SH-SY5Y (cell line): ENCODE measurements at regions not wholly inside any gene's neighbourhood (a gene's known extent, or its start where the extent isn't known, plus 50 kb on each side); places are given as distances from the start of the nearest gene placed in this dataset.

Source experiments
- GATA2 ChIP-seq: IDR thresholded peaks from 2 replicates; pipeline ENCODE4 v1.6.1; 2011; ENCODE audit warnings: mild to moderate bottlenecking, low read depth, low read length
- GATA3 ChIP-seq: IDR thresholded peaks from 2 replicates; pipeline ENCODE4 v1.6.1; 2011; ENCODE audit warnings: low read depth, mild to moderate bottlenecking, low read length, moderate library complexity

DNA sequence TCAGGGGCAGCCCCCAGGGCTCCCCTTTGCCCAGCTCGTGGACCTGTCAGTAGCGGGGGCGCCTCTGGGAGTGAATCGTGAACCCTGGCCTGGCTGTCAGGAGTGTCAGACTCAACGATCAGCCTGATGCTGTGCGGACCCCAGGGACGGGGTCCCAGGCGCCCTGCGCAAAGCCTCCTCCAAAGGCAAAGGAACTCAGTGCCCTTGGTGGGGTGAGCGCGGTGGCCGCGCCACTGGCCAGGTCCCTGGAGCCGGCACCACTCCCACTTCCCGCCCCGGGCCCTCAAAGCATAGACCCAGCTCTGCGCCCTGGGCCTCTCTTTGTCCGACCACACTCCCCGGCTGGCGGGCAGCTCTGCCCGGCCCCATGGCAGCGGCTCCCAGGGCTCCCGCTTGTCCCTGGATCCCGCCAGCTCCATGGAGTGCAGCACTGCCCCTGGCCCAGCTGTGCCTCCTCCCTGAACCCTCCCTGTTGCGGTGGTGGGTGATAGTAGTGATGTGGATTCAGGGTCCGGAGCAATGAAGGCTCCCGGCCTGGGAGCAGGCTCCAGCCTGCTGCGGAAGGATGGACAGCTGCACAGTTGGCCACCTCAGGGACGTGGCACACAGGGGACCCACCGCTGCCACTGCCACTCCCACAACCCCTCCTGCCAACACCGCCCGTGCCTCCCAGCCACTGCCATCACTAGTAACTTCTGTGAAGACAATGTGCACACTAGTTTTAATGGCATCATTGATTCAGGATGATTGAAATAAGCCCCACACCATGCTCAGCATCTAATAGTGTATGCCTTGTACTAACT, 263.8 kb downstream of the ZBBX start:
- TF ChIP-seq GATA3 (no peak), GATA2 (no peak)

DNA sequence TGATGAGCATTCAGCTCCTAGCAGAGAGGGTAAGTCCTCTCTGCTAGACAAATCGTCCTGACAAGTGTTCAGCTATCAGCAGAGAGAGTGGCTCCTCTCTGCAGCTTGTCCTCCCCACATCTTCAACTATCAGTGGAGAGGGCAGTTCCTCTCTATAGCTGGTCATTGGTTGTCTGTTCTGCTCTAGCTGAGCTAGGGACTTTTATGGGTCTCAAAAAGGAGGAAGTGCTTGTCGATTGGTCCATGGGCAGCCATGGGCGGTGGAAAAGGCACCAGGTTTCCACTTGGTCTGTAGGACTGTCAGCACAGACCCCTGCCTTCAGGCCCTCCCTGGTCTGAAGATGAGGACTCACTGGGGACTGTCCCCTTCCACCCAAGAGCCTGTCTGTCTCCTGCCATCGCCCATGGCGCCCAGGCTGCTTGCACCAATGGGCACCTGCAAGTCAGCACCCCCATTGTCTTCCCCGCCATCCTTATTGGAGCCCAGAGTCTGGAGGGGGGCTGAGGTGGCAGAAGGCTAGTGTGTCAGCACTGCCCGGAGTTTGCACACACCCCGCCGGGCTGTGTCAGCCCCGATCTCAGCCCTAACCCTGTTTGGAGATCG, 264.7 kb downstream of the ZBBX start:
- TF ChIP-seq GATA2 (no peak), GATA3 (no peak)

DNA sequence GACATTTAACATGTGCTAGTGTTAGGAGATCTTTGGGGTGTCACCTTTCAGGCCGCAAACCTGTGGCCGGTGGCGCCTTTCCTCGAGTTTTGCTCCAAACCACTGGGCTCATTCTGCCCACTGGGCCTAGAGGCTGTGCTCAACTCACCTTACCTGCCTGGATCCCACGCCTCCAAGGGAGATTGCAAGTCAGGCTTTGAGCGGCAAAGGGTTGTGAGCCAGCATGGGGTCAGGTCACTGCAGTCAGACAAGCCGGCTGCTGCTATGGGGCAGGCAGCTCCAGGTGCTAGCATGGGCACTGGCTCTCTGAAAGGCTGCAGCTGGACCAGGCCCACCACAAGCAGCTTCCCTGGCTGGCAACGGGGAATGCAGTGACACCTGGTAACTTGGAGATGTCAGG, 265.5 kb downstream of the ZBBX start:
- no peak for TF ChIP-seq GATA2
- no peak for TF ChIP-seq GATA3

DNA sequence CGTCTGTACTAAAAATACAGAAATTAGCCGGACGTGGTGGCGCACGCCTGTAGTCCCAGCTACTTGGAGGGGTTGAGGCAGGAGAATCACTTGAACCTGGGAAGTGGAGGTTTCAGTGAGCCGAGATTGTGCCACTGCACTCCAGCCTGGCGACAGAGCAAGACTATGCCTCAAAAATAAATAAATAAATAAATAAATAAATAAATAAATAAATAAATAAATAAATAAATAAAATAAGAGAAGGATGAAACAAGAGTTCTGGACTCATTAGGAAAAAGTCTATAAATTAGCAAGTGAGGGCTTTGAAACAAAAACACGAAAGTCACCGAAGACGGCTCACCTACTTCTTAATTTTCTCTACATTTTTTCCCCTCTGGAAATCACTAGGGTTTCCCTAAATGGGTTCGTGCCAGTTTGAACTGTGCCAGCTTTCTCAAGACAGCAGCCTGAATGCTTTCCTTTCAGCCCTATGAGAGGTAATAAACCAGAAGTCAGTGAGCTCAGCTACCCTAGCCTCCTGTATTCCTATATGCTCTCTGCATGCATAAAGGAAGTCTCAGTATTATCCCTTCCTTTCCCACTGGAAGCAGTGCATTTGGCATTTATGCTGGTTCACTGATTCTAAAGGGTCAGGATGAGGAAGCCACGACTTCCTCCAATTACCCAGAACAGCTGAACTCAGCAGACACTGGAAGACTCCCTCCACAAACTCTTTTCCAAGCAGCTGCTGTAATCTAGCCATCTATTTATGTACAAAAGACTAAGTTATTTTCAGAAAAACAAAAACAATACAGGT, 266.9 kb downstream of the ZBBX start:
- TF ChIP-seq GATA3 (no peak), GATA2 (no peak)

DNA sequence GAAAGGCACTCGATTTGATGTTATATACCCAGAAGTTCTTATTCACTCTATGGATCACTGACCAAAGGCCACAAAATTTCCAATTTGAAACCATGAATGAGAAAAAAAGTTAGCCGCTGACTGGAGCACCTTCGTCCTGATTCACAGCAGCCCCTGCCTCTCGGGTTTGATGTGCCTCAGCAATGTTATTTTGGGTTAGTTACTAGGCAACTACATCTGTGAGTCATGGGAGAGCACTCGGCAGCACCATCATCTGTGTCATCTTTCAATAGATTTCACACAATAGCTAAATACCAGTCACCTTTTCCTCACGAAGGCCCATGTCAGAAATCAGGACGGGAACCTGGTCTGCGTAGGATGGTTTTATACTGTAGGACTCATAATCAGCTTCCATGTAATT, 269.2 kb downstream of the ZBBX start:
- no peak for TF ChIP-seq GATA2
- TF ChIP-seq GATA3 = no peak

DNA sequence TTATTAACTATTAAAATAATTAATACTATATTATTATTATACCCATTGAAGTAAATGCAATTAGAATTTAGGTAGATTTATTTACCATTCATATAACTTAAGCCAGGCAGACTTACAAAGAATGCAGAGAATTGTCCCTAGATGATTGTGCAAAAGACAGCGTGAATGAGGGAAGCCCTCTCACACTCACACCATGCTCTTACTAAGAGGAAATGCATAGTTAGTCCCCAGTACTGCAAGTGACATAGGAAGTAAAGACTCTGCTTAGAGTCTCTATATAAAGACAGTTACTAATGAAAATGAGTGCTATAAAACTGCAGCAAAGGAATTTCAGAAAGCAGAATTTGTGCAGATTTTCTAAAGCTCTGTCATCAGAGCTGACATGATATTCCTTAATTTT, 270.4 kb downstream of the ZBBX start:
- TF ChIP-seq GATA2 (no peak), GATA3 (no peak)

DNA sequence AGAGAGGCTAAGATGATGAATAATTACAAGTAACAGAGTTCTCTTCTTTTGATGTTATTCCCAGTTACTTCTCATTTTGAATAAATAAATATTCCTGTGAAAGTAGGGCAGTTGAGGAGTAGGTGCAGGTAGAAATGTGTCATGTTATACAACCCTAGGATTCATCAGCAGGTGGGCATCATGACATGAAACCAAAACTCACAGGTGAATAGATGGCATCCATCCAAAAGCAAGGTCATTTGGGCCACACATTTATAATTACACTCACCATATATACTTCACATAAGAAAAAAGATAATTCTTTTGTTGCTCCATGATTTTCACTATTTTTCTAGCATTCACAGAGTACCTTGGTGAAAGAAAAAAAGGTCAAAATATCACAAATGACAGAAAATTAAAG, 273.6 kb downstream of the ZBBX start:
- TF ChIP-seq GATA3 = no peak
- TF ChIP-seq GATA2 = no peak

DNA sequence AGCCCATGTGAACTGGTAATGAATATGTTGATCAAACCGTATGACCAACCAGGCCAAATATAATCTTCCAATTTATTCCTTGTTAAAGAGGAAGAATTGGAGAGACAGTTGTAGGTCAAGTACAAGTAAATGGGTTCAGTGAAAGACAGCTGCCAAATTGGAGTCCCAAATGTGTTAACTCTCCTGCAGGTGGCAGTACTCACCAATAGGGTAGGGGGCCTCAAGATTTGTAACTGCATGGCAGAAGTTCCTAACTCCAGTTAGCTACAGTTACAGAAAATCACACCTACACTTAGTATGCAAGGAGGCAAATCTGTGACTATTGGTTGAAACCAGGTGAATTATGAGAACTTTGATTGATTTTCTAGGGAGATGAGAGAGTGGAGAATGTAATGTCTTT, 278.0 kb downstream of the ZBBX start:
- no peak for TF ChIP-seq GATA3
- TF ChIP-seq GATA2 = no peak

DNA sequence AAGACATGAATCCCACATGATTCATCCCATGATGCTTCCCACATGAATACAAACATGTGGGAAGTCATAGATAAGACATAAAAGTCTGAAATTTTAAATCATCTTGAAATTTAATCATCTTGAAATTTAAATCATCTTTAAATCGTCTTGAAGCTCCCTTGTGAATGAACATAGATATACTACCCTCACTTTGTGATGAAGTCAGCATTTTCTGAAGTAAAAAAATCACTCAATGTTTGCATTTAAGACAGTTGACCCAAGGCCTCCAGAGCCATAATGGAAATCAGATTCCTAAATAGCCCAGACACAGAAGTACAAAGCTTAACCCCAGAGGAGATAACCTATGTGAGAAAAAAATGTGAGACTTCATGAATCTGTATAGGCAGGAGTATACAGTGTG, 279.4 kb downstream of the ZBBX start:
- TF ChIP-seq GATA3 (no peak), GATA2 (no peak)

DNA sequence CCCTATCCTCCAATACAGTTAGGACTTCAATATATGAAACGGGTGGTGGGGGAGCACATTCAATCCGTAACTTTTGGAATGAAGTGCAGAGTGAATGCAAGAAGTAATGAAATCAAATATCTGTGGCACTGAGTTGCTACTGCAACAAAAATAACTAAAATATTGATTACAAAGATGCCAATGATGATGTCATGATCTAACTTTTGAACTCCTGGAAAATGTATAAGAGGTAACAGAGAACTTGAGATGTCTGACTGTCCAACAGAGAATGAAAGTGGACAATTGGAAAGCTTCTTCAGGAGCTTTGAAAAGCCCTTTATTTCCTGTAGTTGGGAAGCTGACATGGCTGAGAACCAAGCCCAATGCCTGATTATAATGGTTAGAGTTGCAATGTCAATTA, 279.9 kb downstream of the ZBBX start:
- TF ChIP-seq GATA2 (no peak), GATA3 (no peak)

DNA sequence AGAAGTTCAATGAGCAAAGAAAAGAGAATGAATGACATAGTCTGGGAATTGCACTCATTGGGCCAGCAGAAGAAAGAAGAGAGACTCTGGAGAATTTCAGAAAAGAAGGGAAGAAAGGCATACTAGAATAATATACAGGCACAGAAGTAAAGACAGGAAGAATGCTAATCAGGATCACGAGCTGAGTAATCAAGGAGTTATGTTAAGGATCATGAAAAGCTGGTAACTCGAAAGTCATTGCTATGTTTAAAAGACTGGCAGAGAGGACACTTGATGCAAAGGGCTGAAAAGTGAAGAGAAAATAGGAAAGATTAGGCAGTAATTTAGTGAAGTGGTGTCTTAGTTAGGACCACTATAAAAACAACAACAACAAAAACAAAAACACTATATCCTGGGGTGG, 284.1 kb downstream of the ZBBX start:
- TF ChIP-seq GATA2 (no peak), GATA3 (no peak)

DNA sequence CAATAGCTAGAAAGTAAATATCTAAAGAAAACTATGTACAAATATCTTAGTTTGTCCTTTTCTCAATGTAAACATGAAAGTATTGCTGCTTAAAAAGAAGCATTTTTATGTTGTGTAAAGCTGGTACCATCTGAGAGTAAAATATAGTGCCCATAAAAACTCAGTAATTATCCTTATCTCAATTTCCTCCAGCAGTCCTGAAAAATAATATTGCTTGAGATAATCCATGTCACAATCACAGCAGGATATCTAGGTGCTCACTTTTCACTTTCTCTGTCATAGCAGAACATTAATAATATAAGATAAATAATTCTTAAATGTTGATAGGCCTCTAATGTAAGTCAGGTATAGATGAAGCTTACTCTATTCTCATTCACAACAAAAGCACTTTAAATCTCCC, 285.5 kb downstream of the ZBBX start:
- no peak for TF ChIP-seq GATA2
- TF ChIP-seq GATA3 = no peak

DNA sequence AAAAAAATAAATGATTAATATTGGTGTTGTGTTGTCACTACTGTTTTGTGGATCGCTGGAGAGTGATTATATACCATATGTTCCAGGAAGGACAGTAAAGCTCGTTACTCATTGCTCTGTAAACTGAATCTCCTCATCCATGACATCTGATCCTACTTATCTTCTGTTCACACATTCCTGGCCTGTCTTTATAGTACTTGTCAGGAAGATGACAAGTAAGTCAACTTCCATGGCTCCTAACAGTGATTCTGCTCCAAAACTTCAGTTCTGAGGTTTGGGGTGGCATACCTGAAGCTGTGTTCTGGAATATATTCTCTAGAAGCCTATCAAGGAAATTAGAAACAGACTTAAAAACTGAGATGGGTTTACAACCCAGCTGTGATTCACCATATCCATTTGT, 288.9 kb downstream of the ZBBX start:
- TF ChIP-seq GATA2 (no peak), GATA3 (no peak)

DNA sequence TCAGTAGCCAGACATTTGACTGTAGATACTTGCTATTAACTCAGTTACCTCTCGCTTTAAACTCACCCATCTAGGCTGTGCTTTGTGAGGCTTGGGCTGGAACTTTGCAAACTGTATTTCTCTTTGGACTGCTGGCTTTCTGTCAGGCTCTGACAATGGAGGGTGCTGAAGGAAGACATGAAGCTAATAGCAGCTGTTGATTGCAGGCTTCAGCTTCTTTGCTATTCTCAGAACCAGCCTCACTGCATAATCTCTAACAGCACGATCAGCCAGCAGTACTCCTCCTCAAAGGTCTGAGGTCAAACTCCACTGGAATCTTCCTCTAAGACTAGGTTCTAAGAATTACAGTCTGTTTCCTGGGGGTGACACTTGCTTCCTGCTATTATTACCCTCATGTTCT, 295.6 kb downstream of the ZBBX start:
- TF ChIP-seq GATA2 (no peak), GATA3 (no peak)
